ENCODE measurements at regions not wholly inside any gene's neighbourhood (a gene's known extent, or its start where the extent isn't known, plus 50 kb on each side); places are given as distances from the start of the nearest gene placed in this dataset.

GRCh38 chr17:72239548-72239947, 118.7 kb downstream of the SOX9 start:
- DNase-seq (no peak), ATAC-seq (ENCODE audit: poor library complexity) (no peak)
- Mint-ChIP-seq H3K9me3 (peaks cover 25% of the 10 kb centered on the region), H3K4me1 (ENCODE audit: low read depth) (no peaks in the 10 kb centered on the region), H3K36me3 (ENCODE audit: low read depth) (no peaks in the 10 kb centered on the region), H3K27ac (no peak overlapping the region), H3K4me3 (no peak overlapping the region), H3K27me3 (peaks cover 9% of the 10 kb centered on the region)
- Histone ChIP-seq H3K9me3 (ENCODE audit: control insufficient read depth in 1 of 2, insufficient read depth in 1 of 2, low read length in 2 of 2) (peaks cover 15 to 16% of the 10 kb centered on the region in 2 experiments), H3K27ac (ENCODE audit: low read depth in 1 of 2, low read length in 2 of 2) (no peak overlapping the region), H3K4me1 (ENCODE audit: insufficient read depth, low read length) (no peaks in the 10 kb centered on the region), H3K27me3 (ENCODE audit: control insufficient read depth in 1 of 2, insufficient read depth in 2 of 2, low read length in 2 of 2) (no peaks in the 10 kb centered on the region), H3K4me3 (ENCODE audit: low read length) (no peak overlapping the region), H3K36me3 (ENCODE audit: insufficient read depth, low read length) (no peaks in the 10 kb centered on the region)
- intact Hi-C loops (cut with DNase I, micrococcal nuclease), result no loop called here
- POLR2A ChIA-PET, result no interaction called here
- TF ChIP-seq, protein P1, sequence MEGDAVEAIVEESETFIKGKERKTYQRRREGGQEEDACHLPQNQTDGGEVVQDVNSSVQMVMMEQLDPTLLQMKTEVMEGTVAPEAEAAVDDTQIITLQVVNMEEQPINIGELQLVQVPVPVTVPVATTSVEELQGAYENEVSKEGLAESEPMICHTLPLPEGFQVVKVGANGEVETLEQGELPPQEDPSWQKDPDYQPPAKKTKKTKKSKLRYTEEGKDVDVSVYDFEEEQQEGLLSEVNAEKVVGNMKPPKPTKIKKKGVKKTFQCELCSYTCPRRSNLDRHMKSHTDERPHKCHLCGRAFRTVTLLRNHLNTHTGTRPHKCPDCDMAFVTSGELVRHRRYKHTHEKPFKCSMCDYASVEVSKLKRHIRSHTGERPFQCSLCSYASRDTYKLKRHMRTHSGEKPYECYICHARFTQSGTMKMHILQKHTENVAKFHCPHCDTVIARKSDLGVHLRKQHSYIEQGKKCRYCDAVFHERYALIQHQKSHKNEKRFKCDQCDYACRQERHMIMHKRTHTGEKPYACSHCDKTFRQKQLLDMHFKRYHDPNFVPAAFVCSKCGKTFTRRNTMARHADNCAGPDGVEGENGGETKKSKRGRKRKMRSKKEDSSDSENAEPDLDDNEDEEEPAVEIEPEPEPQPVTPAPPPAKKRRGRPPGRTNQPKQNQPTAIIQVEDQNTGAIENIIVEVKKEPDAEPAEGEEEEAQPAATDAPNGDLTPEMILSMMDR (IDR thresholded peaks at IDR 0.05), result no peak
- CTCF ChIA-PET, result no interaction called here

- H3K9me3 Mint-ChIP-seq, result peaks cover 25% of the 10 kb centered on the region
- TF ChIP-seq, protein P1 (IDR thresholded peaks at IDR 0.05), result no peak
- intact Hi-C loops (cut with DNase I, micrococcal nuclease), result no loop called here
Observed at GRCh38 chr17:72240333-72240732, 119.5 kb downstream of the SOX9 start.

GRCh38 chr17:72244494-72244893, 123.7 kb downstream of the SOX9 start:
- H3K9me3 ChIP-seq (ENCODE audit: control insufficient read depth in 1 of 2, insufficient read depth in 1 of 2, low read length in 2 of 2), result peaks cover 4 to 15% of the 10 kb centered on the region in 2 experiments
- intact Hi-C loops (cut with DNase I, micrococcal nuclease), result no loop called here
- no peak overlapping the region for H3K27ac Mint-ChIP-seq
- TF ChIP-seq, protein P1 (IDR thresholded peaks at IDR 0.05), result no peak
- peaks cover 22% of the 10 kb centered on the region for H3K9me3 Mint-ChIP-seq
- no peaks in the 10 kb centered on the region for H3K4me1 Mint-ChIP-seq (ENCODE audit: low read depth)
- H3K27me3 Mint-ChIP-seq, result peaks cover 5% of the 10 kb centered on the region
- no peak overlapping the region for H3K4me3 ChIP-seq (ENCODE audit: low read length)
- H3K27me3 ChIP-seq (ENCODE audit: control insufficient read depth in 1 of 2, insufficient read depth in 2 of 2, low read length in 2 of 2), result no peaks in the 10 kb centered on the region
- no peak for DNase-seq
- H3K36me3 ChIP-seq (ENCODE audit: insufficient read depth, low read length), result no peaks in the 10 kb centered on the region
- no peaks in the 10 kb centered on the region for H3K36me3 Mint-ChIP-seq (ENCODE audit: low read depth)
- ChIA-PET CTCF (no interaction called here), POLR2A (no interaction called here)
- no peak overlapping the region for H3K27ac ChIP-seq (ENCODE audit: low read depth in 1 of 2, low read length in 2 of 2)
- no peak for ATAC-seq (ENCODE audit: poor library complexity)
- H3K4me3 Mint-ChIP-seq, result no peak overlapping the region
- no peaks in the 10 kb centered on the region for H3K4me1 ChIP-seq (ENCODE audit: insufficient read depth, low read length)

More at GRCh38 chr17:72240333-72240732, 119.5 kb downstream of the SOX9 start:
- H3K4me1 ChIP-seq (ENCODE audit: insufficient read depth, low read length), result no peaks in the 10 kb centered on the region
- H3K27ac ChIP-seq (ENCODE audit: low read depth in 1 of 2, low read length in 2 of 2), result no peak overlapping the region
- no peak overlapping the region for H3K4me3 Mint-ChIP-seq
- POLR2A ChIA-PET, result no interaction called here
- no peaks in the 10 kb centered on the region for H3K36me3 Mint-ChIP-seq (ENCODE audit: low read depth)
- H3K27me3 Mint-ChIP-seq, result peaks cover 9% of the 10 kb centered on the region
- H3K4me1 Mint-ChIP-seq (ENCODE audit: low read depth), result no peaks in the 10 kb centered on the region
- H3K27ac Mint-ChIP-seq, result no peak overlapping the region
- no peaks in the 10 kb centered on the region for H3K27me3 ChIP-seq (ENCODE audit: control insufficient read depth in 1 of 2, insufficient read depth in 2 of 2, low read length in 2 of 2)
- ATAC-seq (ENCODE audit: poor library complexity) (no peak), DNase-seq (no peak)
- CTCF ChIA-PET, result no interaction called here
- H3K4me3 ChIP-seq (ENCODE audit: low read length), result no peak overlapping the region
- peaks cover 11 to 15% of the 10 kb centered on the region in 2 experiments for H3K9me3 ChIP-seq (ENCODE audit: control insufficient read depth in 1 of 2, insufficient read depth in 1 of 2, low read length in 2 of 2)
- H3K36me3 ChIP-seq (ENCODE audit: insufficient read depth, low read length), result no peaks in the 10 kb centered on the region

All from CD4-positive, alpha-beta T cell (primary cell).